ENCODE measurements at regions not wholly inside any gene's neighbourhood (a gene's known extent, or its start where the extent isn't known, plus 50 kb on each side); places are given as distances from the start of the nearest gene placed in this dataset.

GRCh38 chr4:35872273-35872672 is 372.0 kb downstream of the ARAP2 start:
- no peaks in the 10 kb centered on the region for H3K36me3 ChIP-seq
- no peak for TF ChIP-seq CTCF (IDR thresholded peaks at IDR 0.05; ENCODE audit: low read depth, low read length)
- H3K27ac ChIP-seq, result no peak overlapping the region
- H3K4me1 ChIP-seq (ENCODE audit: low read depth), result no peaks in the 10 kb centered on the region
- no peaks in the 10 kb centered on the region for H3K9me3 ChIP-seq (ENCODE audit: low read depth)
- H3K4me3 ChIP-seq, result no peak overlapping the region
- no peaks in the 10 kb centered on the region for H3K27me3 ChIP-seq
- DNase-seq (ENCODE audit: low read depth in 1 of 2, low spot score in 1 of 2), result no peak

- no peak for TF ChIP-seq CTCF (IDR thresholded peaks at IDR 0.05; ENCODE audit: low read depth, low read length)
- no peaks in the 10 kb centered on the region for H3K4me1 ChIP-seq (ENCODE audit: low read depth)
- no peak overlapping the region for H3K4me3 ChIP-seq
- no peaks in the 10 kb centered on the region for H3K9me3 ChIP-seq (ENCODE audit: low read depth)
- no peak overlapping the region for H3K27ac ChIP-seq
- no peaks in the 10 kb centered on the region for H3K36me3 ChIP-seq
- no peaks in the 10 kb centered on the region for H3K27me3 ChIP-seq
- DNase-seq (ENCODE audit: low read depth in 1 of 2, low spot score in 1 of 2), result no peak
Measured at GRCh38 chr4:35879479-35879878, 364.8 kb downstream of the ARAP2 start.

DNA sequence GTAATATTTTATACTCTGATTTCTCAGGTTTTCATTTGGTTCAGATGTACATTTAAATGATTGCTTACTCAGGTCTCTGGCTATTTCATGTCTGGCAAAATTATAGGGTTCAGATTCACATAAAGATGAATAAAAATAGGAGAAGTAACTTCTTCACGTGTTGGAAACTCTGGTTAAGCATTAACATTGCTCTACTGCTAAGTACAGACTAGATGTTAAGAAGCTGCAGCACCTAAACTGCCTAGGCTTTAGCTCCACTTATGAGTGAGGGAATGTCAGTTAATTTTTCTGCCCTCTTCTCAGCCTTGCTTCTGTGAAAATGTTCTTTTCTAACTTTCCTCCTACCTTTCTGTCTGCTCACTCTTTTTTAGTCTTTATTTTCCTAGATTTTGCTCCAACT is 361.2 kb downstream of the ARAP2 start:
- Histone ChIP-seq H3K27ac (no peak overlapping the region), H3K4me3 (no peak overlapping the region), H3K36me3 (no peaks in the 10 kb centered on the region), H3K4me1 (ENCODE audit: low read depth) (no peaks in the 10 kb centered on the region), H3K9me3 (ENCODE audit: low read depth) (no peaks in the 10 kb centered on the region), H3K27me3 (no peaks in the 10 kb centered on the region)
- no peak for DNase-seq (ENCODE audit: low read depth in 1 of 2, low spot score in 1 of 2)
- TF ChIP-seq CTCF (IDR thresholded peaks at IDR 0.05; ENCODE audit: low read depth, low read length), result no peak

DNA sequence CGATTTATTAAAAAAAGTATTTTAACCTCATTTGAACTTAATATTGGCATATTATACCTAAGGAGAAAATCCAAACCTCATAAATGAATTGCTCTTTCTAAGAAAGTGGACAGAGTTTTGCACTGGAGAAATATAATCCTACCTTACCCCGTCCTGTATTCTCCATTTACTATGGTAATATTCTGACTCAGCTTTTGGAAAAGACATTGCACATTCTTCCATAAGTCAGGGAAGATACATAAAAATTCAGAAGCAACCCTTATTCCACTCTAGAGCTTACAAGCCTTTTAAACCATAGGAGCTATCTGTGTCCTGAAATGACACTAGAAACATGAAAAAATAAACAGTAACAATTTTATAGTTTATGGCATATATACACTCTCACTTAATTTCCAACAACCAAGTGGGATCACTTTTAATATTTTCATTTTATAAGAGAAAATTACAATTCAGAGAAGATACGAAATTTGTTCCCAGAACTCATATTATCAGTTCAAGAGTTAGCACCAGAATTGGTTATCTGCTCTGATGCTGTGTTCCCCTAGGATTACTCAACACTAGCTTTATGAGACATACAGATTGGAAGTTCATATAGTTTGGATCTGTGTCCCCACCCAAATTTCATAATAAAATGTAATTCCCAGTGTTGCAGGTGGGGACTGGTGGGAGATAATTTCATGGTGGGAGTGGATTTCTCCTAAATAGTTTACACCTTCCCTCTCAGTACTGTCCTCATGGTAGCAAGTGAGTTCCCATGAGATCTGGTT is 359.4 kb downstream of the ARAP2 start:
- no peaks in the 10 kb centered on the region for H3K9me3 ChIP-seq (ENCODE audit: low read depth)
- TF ChIP-seq CTCF (IDR thresholded peaks at IDR 0.05; ENCODE audit: low read depth, low read length), result no peak
- no peak for DNase-seq (ENCODE audit: low read depth in 1 of 2, low spot score in 1 of 2)
- H3K4me3 ChIP-seq, result no peak overlapping the region
- no peak overlapping the region for H3K27ac ChIP-seq
- H3K4me1 ChIP-seq (ENCODE audit: low read depth), result no peaks in the 10 kb centered on the region
- H3K36me3 ChIP-seq, result no peaks in the 10 kb centered on the region
- no peaks in the 10 kb centered on the region for H3K27me3 ChIP-seq

- Histone ChIP-seq H3K4me1 (ENCODE audit: low read depth) (no peaks in the 10 kb centered on the region), H3K27me3 (no peaks in the 10 kb centered on the region)
- no peak for TF ChIP-seq CTCF (IDR thresholded peaks at IDR 0.05; ENCODE audit: low read depth, low read length)
Measured at GRCh38 chr4:35897808-35898207, 346.5 kb downstream of the ARAP2 start.

More at GRCh38 chr4:35897808-35898207, 346.5 kb downstream of the ARAP2 start:
- no peak for DNase-seq (ENCODE audit: low read depth in 1 of 2, low spot score in 1 of 2)
- H3K4me3 ChIP-seq, result no peak overlapping the region
- H3K36me3 ChIP-seq, result no peaks in the 10 kb centered on the region
- H3K9me3 ChIP-seq (ENCODE audit: low read depth), result no peaks in the 10 kb centered on the region
- H3K27ac ChIP-seq, result no peak overlapping the region
